SU-DHL-6 (cell line): ENCODE measurements at regions not wholly inside any gene's neighbourhood (a gene's known extent, or its start where the extent isn't known, plus 50 kb on each side); places are given as distances from the start of the nearest gene placed in this dataset.

ENCODE experiments used
- CTCF ChIP-seq: fragments of 200-600 bp; sonication (generic); IDR thresholded peaks from one replicate; pipeline ENCODE4 v1.5.1; 2017; ENCODE audit warnings: antibody characterized with exemption, mild to moderate bottlenecking, low read length, moderate library complexity; ENCODE audit not compliant: insufficient read depth, poor library complexity, severe bottlenecking
- EZH2phosphoT487 ChIP-seq: fragments of 200-600 bp; sonication (generic), shearing (Covaris generic); conservative IDR thresholded peaks from 2 replicates; pipeline ENCODE4 v1.6.1; 2018; ENCODE audit warnings: mild to moderate bottlenecking, antibody characterized with exemption, low read length, moderate library complexity, mixed read lengths

DNA sequence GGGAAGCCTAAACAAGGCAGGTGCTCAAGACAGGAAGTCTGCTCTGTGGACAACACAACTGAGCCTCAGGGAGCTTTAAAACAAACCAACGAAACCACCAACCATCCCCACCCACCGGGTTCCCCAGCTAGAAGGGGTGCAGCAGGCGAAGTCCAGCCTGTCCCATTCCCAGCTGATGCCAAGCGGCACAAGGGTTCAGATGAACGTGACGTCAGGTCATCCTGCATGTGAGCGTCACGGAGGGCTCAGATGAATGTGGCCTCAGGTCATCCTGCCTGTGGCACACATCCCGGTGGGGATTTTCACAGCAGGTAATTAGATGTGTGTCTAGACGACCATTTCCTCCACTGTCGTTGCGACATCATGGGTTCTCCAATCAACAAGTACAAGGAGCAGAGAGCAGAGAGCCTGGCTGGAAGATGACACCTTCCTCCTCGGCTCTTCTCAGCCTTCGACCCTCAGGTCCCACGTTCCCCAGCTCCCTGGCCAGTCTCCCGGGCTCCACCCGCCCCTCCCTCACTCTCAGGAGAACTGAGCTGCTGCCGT lies 246.5 kb downstream of the FOXL1 start:
- TF ChIP-seq CTCF, result no peak
- TF ChIP-seq EZH2phosphoT487, result no peak
